Keratinocyte (primary cell): ENCODE measurements at regions not wholly inside any gene's neighbourhood (a gene's known extent, or its start where the extent isn't known, plus 50 kb on each side); places are given as distances from the start of the nearest gene placed in this dataset.

ENCODE experiments used
- DNase-seq: peaks from one replicate; pipeline ENCODE4 v3.0.0-alpha.2; 2011; ENCODE audit warnings: low read depth, missing footprints, low spot score
- FAIRE-seq: peaks from 2 replicates; lab custom pipeline; 2011; peaks lifted over from hg19 to GRCh38; lab: Jason Lieb, UNC
- H2AFZ ChIP-seq: 2 replicates; pipeline ENCODE4 v1.6.0; 2012; ENCODE audit warnings: low read length, control low read depth, inconsistent platforms; ENCODE audit not compliant: control insufficient read depth
- H3K27ac ChIP-seq: 2 replicates; pipeline ENCODE4 v1.5.1; 2011; ENCODE audit warnings: low read length; ENCODE audit not compliant: control insufficient read depth, insufficient read depth
- H3K27me3 ChIP-seq: 3 replicates; pipeline ENCODE4 v1.6.0; 2011; ENCODE audit warnings: low read length; ENCODE audit not compliant: control insufficient read depth, insufficient read depth; ENCODE audit errors: extremely low read depth
- H3K36me3 ChIP-seq, 2 experiments: 2 replicates in 1 of 2; 3 replicates in 1 of 2; pipeline ENCODE4 v1.5.1; 2011; ENCODE audit warnings: low read length in 2 of 2, mild to moderate bottlenecking in 1 of 2; ENCODE audit not compliant: control insufficient read depth in 2 of 2, insufficient read depth in 2 of 2; ENCODE audit errors: extremely low read depth in 1 of 2
- H3K4me1 ChIP-seq: 3 replicates; pipeline ENCODE4 v1.5.1; 2011; ENCODE audit warnings: low read length; ENCODE audit not compliant: control insufficient read depth, insufficient read depth; ENCODE audit errors: extremely low read depth
- H3K4me2 ChIP-seq: 3 replicates; pipeline ENCODE4 v1.6.0; 2011; ENCODE audit warnings: low read depth, low read length; ENCODE audit not compliant: control insufficient read depth, insufficient read depth; ENCODE audit errors: extremely low read depth
- H3K4me3 ChIP-seq, 3 experiments: fragments of 200-600 bp in 1 of 3; sonication (generic) in 1 of 3; 2 replicates in 2 of 3; 3 replicates in 1 of 3; pipeline ENCODE4 v1.5.1; 2011 to 2016; ENCODE audit warnings: low read length in 3 of 3, mild to moderate bottlenecking in 3 of 3, control low read depth in 2 of 3, inconsistent platforms in 1 of 3, low read depth in 1 of 3, mixed read lengths in 1 of 3, mixed run types in 1 of 3, moderate library complexity in 1 of 3; ENCODE audit not compliant: control insufficient read depth in 2 of 3, insufficient read depth in 2 of 3; ENCODE audit errors: extremely low read depth in 1 of 3
- H3K79me2 ChIP-seq: 2 replicates; pipeline ENCODE4 v1.6.0; 2012; ENCODE audit warnings: low read length; ENCODE audit not compliant: control insufficient read depth, insufficient read depth
- H3K9ac ChIP-seq: 3 replicates; pipeline ENCODE4 v1.6.0; 2011; ENCODE audit warnings: low read length; ENCODE audit not compliant: control insufficient read depth, insufficient read depth; ENCODE audit errors: extremely low read depth
- H3K9me1 ChIP-seq: 3 replicates; pipeline ENCODE4 v1.6.0; 2011; ENCODE audit warnings: low read length; ENCODE audit not compliant: control insufficient read depth, insufficient read depth; ENCODE audit errors: extremely low read depth
- H3K9me3 ChIP-seq: 2 replicates; pipeline ENCODE4 v1.5.1; 2012; ENCODE audit warnings: low read depth, low read length; ENCODE audit not compliant: control insufficient read depth
- H4K20me1 ChIP-seq: 3 replicates; pipeline ENCODE4 v1.6.0; 2011; ENCODE audit warnings: low read length; ENCODE audit not compliant: control insufficient read depth, insufficient read depth; ENCODE audit errors: extremely low read depth
- EZH2 ChIP-seq: IDR thresholded peaks from one replicate; pipeline ENCODE4 v1.6.1; 2012; ENCODE audit warnings: inconsistent platforms, mild to moderate bottlenecking, low read length, moderate library complexity
- dilution Hi-C: fragments of 300-500 bp; cut with MboI; formaldehyde crosslinking; loops from one replicate; pipeline ENCODE4 v1.7.0; 2020; ENCODE audit warnings: low sequenced_read_pairs; ENCODE audit not compliant: extremely low pct_ligation_motif_present
- TF ChIP-seq, protein P1 (sequence below), 3 experiments: IDR thresholded peaks in 1 of 3; conservative IDR thresholded peaks in 1 of 3; optimal IDR thresholded peaks in 1 of 3; 2 replicates in 2 of 3; 3 replicates in 1 of 3; pipeline versions ENCODE3 to v1.5.1; 2011; ENCODE audit warnings: low read length in 3 of 3, mild to moderate bottlenecking in 3 of 3, moderate library complexity in 2 of 3, control low read depth in 1 of 3, inconsistent platforms in 1 of 3; ENCODE audit not compliant: insufficient read depth in 2 of 3; ENCODE audit errors: extremely low read depth in 1 of 3

DNA sequence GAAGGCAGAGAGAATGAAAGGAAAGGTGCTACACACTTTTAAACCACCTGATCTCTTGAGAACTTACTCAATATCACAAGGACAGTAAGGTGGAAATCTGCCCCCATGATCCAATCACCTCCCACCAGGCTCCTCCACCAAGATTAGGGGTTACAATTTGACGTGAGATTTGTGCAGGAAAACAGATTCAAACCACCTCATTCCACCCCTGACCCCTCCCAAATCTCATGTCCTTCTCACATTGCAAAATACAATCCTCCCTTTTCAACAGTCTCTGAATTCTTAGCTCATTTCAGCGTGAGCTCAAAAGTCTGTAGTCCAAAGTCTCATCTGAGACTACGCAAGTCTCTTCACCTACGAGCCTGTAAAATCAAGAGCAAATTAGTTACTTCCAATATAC is 768.3 kb upstream of the COX7C start:
- Histone ChIP-seq H3K4me2 (no peak overlapping the region), H4K20me1 (no peaks in the 10 kb centered on the region), H3K4me3 (no peak overlapping the region), H3K27ac (no peak overlapping the region), H3K9me1 (no peaks in the 10 kb centered on the region), H3K4me1 (no peaks in the 10 kb centered on the region), H3K9ac (no peak overlapping the region), H3K9me3 (no peaks in the 10 kb centered on the region), H2AFZ (no peak overlapping the region), H3K79me2 (no peaks in the 10 kb centered on the region), H3K36me3 (no peaks in the 10 kb centered on the region), H3K27me3 (no peaks in the 10 kb centered on the region)
- TF ChIP-seq, protein P1, sequence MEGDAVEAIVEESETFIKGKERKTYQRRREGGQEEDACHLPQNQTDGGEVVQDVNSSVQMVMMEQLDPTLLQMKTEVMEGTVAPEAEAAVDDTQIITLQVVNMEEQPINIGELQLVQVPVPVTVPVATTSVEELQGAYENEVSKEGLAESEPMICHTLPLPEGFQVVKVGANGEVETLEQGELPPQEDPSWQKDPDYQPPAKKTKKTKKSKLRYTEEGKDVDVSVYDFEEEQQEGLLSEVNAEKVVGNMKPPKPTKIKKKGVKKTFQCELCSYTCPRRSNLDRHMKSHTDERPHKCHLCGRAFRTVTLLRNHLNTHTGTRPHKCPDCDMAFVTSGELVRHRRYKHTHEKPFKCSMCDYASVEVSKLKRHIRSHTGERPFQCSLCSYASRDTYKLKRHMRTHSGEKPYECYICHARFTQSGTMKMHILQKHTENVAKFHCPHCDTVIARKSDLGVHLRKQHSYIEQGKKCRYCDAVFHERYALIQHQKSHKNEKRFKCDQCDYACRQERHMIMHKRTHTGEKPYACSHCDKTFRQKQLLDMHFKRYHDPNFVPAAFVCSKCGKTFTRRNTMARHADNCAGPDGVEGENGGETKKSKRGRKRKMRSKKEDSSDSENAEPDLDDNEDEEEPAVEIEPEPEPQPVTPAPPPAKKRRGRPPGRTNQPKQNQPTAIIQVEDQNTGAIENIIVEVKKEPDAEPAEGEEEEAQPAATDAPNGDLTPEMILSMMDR (optimal IDR thresholded peaks at IDR 0.05 in 1 of 3, IDR thresholded peaks at IDR 0.05 in 1 of 3, conservative IDR thresholded peaks at IDR 0.05 in 1 of 3; ENCODE audit: extremely low read depth in 1 of 3, insufficient read depth in 2 of 3, low read length in 3 of 3): no peak
- TF ChIP-seq EZH2: no peak
- dilution Hi-C loops: no loop called here
- FAIRE-seq: no peak
- DNase-seq: no peak

DNA sequence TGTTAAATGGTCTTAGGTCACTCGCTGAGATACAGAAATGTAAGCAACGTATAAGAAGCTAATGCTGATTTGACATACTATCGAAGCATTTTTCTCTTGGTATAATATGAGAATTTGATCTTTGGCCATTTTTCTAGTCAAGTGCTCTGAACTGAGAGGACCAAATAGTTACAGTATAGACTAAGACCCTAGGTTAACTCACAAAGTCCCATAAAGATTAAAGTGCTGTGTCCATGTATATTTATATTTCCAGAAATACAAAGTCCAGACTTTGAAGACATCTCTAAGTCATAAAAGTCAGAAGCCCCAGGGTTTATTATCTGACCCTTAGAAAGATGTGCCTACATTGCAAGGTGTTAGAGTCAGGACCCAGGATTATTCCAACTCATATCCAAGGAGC is 752.4 kb upstream of the COX7C start:
- TF ChIP-seq, protein P1 (optimal IDR thresholded peaks at IDR 0.05 in 1 of 3, IDR thresholded peaks at IDR 0.05 in 1 of 3, conservative IDR thresholded peaks at IDR 0.05 in 1 of 3; ENCODE audit: extremely low read depth in 1 of 3, insufficient read depth in 2 of 3, low read length in 3 of 3): no peak
- no peak for TF ChIP-seq EZH2
- Histone ChIP-seq H3K4me2 (no peak overlapping the region), H2AFZ (no peak overlapping the region), H4K20me1 (no peaks in the 10 kb centered on the region), H3K9ac (no peak overlapping the region), H3K79me2 (no peaks in the 10 kb centered on the region), H3K36me3 (no peaks in the 10 kb centered on the region), H3K4me1 (no peaks in the 10 kb centered on the region), H3K9me3 (no peaks in the 10 kb centered on the region), H3K27ac (no peak overlapping the region), H3K9me1 (no peaks in the 10 kb centered on the region), H3K27me3 (no peaks in the 10 kb centered on the region), H3K4me3 (no peak overlapping the region)
- no peak for DNase-seq
- dilution Hi-C loops: no loop called here
- FAIRE-seq: no peak
